Psoas muscle (tissue), 7 donors: ENCODE measurements at regions not wholly inside any gene's neighbourhood (a gene's known extent, or its start where the extent isn't known, plus 50 kb on each side); places are given as distances from the start of the nearest gene placed in this dataset.

Experiments used
- ATAC-seq, 4 donors: fragments of 200-7000 bp; cut with Tn5 transposase; one replicate each; pipeline ENCODE4 v1.9.1; 2020; ENCODE audit warnings: moderate library complexity in 3 of 4, mild to moderate bottlenecking in 2 of 4
- DNase-seq, 2 donors: peaks; one replicate each; pipeline ENCODE4 v3.0.0-alpha.2; 2020
- H3K27ac ChIP-seq: fragments of 200-600 bp; one replicate; pipeline ENCODE4 v1.8.0; 2022
- H3K27me3 ChIP-seq, 3 donors: fragments of 200-600 bp in 1 of 3; one replicate each; pipeline versions ENCODE4 v1.6.1 to v1.8.0; 2013 to 2022; ENCODE audit warnings: low read length in 2 of 3, mild to moderate bottlenecking in 2 of 3, moderate library complexity in 1 of 3; ENCODE audit not compliant: insufficient read depth in 3 of 3
- H3K36me3 ChIP-seq, 2 donors: fragments of 200-600 bp in 1 of 2; one replicate each; pipeline versions ENCODE4 v1.6.1 to v1.8.0; 2013 to 2022; ENCODE audit warnings: low read depth in 1 of 2, mild to moderate bottlenecking in 1 of 2, moderate library complexity in 1 of 2; ENCODE audit not compliant: insufficient read depth in 1 of 2
- H3K4me1 ChIP-seq: fragments of 200-600 bp; one replicate; pipeline ENCODE4 v1.8.0; 2022
- H3K4me3 ChIP-seq: fragments of 200-600 bp; one replicate; pipeline ENCODE4 v1.8.0; 2022; ENCODE audit warnings: mild to moderate bottlenecking
- H3K9me3 ChIP-seq: fragments of 200-600 bp; one replicate; pipeline ENCODE4 v1.8.0; 2022
- CTCF ChIP-seq: fragments of 200-600 bp; IDR thresholded peaks from one replicate; pipeline ENCODE4 v1.8.0; 2022; ENCODE audit warnings: antibody characterized with exemption
- WGBS, 3 donors: extraction: QIAGEN DNeasy Blood & Tissue Kit; methylation state at CpG; one replicate each; pipeline versions ENCODE4 v1.1.6 to v1.1.7; 2013; 5-methylcytosine and 5-hydroxymethylcytosine counted together
- intact Hi-C, 2 donors: fragments of 100-400 bp; cut with DNase I; formaldehyde crosslinking; loops; one replicate each; pipeline versions ENCODE4 v1.11.0 to v1.14.2; 2022
- donor health status: healthy with polysubstance abuse.
- donor health status: DM: no; HTN: no; CAD: no; lungs with moderate emphysema.
- donor health status: Bipolar disorder and iron deficiency.
- donor health status: healthy.
- donor health status: DM: yes; HTN: yes; CAD: no.
- donor health status: DM: no; HTN: no; CAD: no.
- donor health status: DM: yes; HTN: yes; CAD: no.

- WGBS, 3 donors, result 82 to 98% (median 93%) methylated on average over 3 of the region's 3 CpGs
- Histone ChIP-seq H3K36me3 (no peaks in the 10 kb centered on the region), H3K27me3 (peaks cover 0 to 2% (median 0%) of the 10 kb centered on the region in 3 donors), H3K4me1 (peaks cover 7% of the 10 kb centered on the region), H3K4me3 (no peak overlapping the region), H3K27ac (no peak overlapping the region), H3K9me3 (no peaks in the 10 kb centered on the region)
- no peak for DNase-seq
- TF ChIP-seq CTCF, result no peak
- intact Hi-C loops, result loop anchor here (10.0 kb wide), 2 partner anchors 421 to 469 kb away; partner anchors contain the start of gene EPHA4 (in 1 of the 2)
- ATAC-seq, result no peak
These were observed 465.9 kb downstream of the EPHA4 start for GRCh38 chr2:221106241-221106640.

- Histone ChIP-seq H3K36me3 (no peaks in the 10 kb centered on the region), H3K9me3 (no peaks in the 10 kb centered on the region), H3K4me1 (peaks cover 7% of the 10 kb centered on the region), H3K4me3 (no peak overlapping the region), H3K27ac (no peak overlapping the region), H3K27me3 (peaks cover 0 to 2% (median 0%) of the 10 kb centered on the region in 3 donors)
- DNase-seq, result no peak
- WGBS, 3 donors, result 95 to 97% (median 97%) methylated on average over 1 of the region's 1 CpG
- no peak for ATAC-seq
- TF ChIP-seq CTCF, result no peak
- intact Hi-C loops, result loop anchor here (10.0 kb wide), 2 partner anchors 423 to 467 kb away; partner anchors contain the start of gene EPHA4 (in 1 of the 2)
These were observed 464.7 kb downstream of the EPHA4 start for GRCh38 chr2:221107424-221107823.

- Histone ChIP-seq H3K4me1 (peaks cover 2% of the 10 kb centered on the region), H3K36me3 (no peaks in the 10 kb centered on the region), H3K27ac (no peak overlapping the region), H3K9me3 (no peaks in the 10 kb centered on the region), H3K4me3 (no peak overlapping the region), H3K27me3 (peaks cover 0 to 2% (median 0%) of the 10 kb centered on the region in 3 donors)
- TF ChIP-seq CTCF, result no peak
- ATAC-seq, result no peak
- DNase-seq, result no peak
- intact Hi-C loops, result loop anchor here (10.0 kb wide), 2 partner anchors 425 to 465 kb away; partner anchors contain the start of gene EPHA4 (in 1 of the 2)
These were observed 462.6 kb downstream of the EPHA4 start for GRCh38 chr2:221109552-221109951.

GRCh38 chr2:221111739-221112138, 460.4 kb downstream of the EPHA4 start:
- Histone ChIP-seq H3K9me3 (no peaks in the 10 kb centered on the region), H3K4me3 (no peak overlapping the region), H3K27ac (no peak overlapping the region), H3K27me3 (peaks cover 0 to 2% (median 0%) of the 10 kb centered on the region in 3 donors), H3K36me3 (no peaks in the 10 kb centered on the region), H3K4me1 (no peaks in the 10 kb centered on the region)
- intact Hi-C loops, result no loop called here
- WGBS, 3 donors, result 85 to 93% (median 90%) methylated on average over 4 of the region's 4 CpGs
- ATAC-seq (no peak), DNase-seq (no peak)
- no peak for TF ChIP-seq CTCF

GRCh38 chr2:221112744-221113143, 459.4 kb downstream of the EPHA4 start:
- Histone ChIP-seq H3K4me3 (no peak overlapping the region), H3K27ac (no peak overlapping the region), H3K36me3 (no peaks in the 10 kb centered on the region), H3K9me3 (no peaks in the 10 kb centered on the region), H3K27me3 (peaks cover 0 to 2% (median 0%) of the 10 kb centered on the region in 3 donors), H3K4me1 (no peaks in the 10 kb centered on the region)
- intact Hi-C loops, result no loop called here
- DNase-seq (no peak), ATAC-seq (no peak)
- TF ChIP-seq CTCF, result no peak
- WGBS, 3 donors, result 47 to 82% (median 64%) methylated on average over 3 of the region's 3 CpGs
